D721Med (cell line): ENCODE measurements at regions not wholly inside any gene's neighbourhood (a gene's known extent, or its start where the extent isn't known, plus 50 kb on each side); places are given as distances from the start of the nearest gene placed in this dataset.

Experiments
- DNase-seq: peaks from one replicate; pipeline ENCODE4 v3.0.0; 2011; ENCODE audit warnings: low spot score; ENCODE audit not compliant: insufficient read length
- FAIRE-seq: peaks from 2 replicates; lab custom pipeline; 2011; peaks lifted over from hg19 to GRCh38; lab: Jason Lieb, UNC
- TF ChIP-seq, protein P1 (sequence below): IDR thresholded peaks from 2 replicates; pipeline ENCODE4 v1.5.1; 2012; ENCODE audit warnings: mild to moderate bottlenecking, control low read depth; ENCODE audit not compliant: insufficient read depth; ENCODE audit errors: missing control alignments

DNA sequence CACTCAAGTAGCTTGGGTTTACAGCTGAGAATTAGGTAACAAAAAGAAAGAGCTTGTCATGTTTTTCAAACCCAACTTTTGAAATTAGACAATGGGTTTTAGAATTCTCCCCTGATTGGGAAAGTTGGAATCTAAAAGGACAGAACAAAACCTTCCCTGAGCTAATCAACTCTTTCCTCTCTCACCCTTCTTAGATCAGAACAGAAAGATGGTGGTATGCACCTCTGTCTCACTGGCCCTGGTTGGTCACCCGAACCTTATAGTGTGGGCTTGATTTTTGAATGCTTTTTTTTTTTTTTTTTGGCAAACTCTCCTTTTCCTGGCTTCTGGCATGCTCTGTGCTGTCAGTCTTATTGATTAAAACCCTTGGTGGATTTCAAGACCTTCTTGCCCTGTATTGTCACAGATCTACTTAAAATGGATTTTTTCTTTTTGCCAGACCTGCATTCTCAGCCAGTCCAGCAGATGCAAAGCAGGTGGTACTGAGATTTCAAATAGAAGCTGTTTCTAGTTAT is 251.1 kb upstream of the RMST start:
- no peak for FAIRE-seq

DNA sequence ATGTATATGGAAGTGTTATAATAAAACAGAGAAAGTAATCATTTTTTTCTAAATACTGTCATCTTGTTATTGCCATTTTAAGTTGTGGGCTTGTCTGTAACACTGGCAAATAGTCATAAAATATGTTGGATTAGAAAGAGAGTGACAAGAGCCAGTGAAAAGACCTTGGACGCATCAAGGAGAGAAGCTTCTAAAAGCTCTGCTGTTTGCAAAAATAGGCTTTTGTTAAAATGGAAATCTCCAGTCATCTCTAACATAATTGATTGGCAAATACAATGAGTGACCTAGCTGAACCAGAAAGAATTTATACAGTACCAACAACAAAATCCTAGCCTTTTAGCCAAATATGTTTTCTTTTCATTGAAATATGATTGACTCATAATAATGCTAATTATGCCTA is 245.8 kb upstream of the RMST start:
- DNase-seq: no peak
- no peak for FAIRE-seq

More for the DNA sequence above, 251.1 kb upstream of the RMST start:
- TF ChIP-seq, protein P1, sequence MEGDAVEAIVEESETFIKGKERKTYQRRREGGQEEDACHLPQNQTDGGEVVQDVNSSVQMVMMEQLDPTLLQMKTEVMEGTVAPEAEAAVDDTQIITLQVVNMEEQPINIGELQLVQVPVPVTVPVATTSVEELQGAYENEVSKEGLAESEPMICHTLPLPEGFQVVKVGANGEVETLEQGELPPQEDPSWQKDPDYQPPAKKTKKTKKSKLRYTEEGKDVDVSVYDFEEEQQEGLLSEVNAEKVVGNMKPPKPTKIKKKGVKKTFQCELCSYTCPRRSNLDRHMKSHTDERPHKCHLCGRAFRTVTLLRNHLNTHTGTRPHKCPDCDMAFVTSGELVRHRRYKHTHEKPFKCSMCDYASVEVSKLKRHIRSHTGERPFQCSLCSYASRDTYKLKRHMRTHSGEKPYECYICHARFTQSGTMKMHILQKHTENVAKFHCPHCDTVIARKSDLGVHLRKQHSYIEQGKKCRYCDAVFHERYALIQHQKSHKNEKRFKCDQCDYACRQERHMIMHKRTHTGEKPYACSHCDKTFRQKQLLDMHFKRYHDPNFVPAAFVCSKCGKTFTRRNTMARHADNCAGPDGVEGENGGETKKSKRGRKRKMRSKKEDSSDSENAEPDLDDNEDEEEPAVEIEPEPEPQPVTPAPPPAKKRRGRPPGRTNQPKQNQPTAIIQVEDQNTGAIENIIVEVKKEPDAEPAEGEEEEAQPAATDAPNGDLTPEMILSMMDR: no peak
- DNase-seq: no peak

DNA sequence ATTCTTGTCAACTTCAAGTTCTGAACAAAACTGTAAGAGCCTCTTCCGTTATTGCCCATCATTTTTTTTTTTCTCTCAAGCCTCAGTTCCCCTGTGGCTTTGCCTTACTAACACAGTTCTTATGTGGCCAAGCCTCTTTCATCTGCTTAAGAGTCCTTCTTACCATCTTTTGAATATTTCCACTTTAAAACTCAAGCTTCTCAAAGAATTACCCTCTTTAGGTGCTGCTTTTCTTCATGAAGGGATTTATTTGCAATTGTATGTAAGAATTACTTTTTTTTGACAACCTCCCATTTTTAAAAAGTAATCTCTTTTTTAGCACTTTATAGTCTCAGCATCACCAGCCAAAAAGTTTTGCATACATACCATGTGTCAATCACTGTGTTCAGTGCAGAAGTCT is 240.2 kb upstream of the RMST start:
- TF ChIP-seq, protein P1: no peak

More for the DNA sequence above, 245.8 kb upstream of the RMST start:
- TF ChIP-seq, protein P1: no peak

DNA sequence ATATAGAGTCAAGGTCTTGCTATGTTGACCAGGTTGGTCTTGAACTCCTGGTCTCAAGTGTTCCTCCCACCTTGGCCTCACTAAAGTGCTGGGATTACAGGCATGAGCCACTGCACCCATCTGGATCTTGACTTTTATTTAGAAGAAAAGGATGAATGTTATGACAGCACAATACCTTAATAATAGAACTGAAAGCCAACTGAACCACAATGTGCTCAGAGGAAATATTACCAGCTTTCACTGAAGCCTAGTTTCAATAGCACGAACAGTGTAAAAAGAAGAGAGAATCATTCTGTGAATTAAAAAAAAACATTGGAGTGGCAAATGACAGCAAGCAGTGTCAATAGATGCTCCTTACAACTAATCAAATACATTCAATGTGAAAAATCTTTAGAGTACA is 239.2 kb upstream of the RMST start:
- TF ChIP-seq, protein P1: no peak
- DNase-seq (no peak), FAIRE-seq (no peak)

More for the DNA sequence above, 240.2 kb upstream of the RMST start:
- FAIRE-seq (no peak), DNase-seq (no peak)

DNA sequence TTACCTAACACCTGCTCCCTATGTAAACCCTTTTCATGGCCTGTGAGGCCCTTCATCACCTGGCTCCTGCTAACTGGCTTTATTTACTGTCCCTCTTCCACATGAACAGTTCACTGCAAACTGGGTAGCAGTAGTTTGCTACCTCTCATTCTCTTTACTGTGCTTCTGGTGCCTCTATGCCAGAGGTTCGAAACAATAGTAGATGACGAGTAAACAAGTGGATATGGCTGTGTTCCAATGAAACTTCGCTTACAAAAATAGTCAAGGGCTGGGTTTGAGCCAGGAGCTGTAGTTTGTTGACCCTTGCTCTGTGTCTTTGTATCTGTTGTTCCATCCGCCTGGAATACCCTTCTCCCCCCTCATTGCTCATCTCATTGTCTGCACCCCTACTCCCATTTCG is 233.6 kb upstream of the RMST start:
- DNase-seq (no peak), FAIRE-seq (no peak)
- TF ChIP-seq, protein P1: no peak

DNA sequence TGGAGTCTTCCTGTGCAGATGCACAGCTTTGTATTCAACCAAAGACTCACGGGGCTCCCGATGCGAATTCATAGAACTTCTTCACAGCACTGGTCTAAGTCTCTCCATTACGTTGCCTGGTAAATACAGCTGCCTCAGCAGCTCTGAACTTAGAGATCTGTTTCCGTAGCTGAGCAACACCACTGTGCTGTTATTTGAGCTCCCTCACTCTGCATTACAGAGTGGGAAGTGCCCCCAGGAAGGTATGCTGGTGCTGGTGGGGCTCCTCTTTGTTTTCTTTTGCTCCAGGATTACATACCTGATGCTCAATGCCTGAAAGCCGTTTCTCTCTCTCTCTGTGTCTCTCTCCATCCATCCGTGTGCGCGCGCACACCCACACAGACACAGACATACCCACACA is 227.5 kb upstream of the RMST start:
- TF ChIP-seq, protein P1: no peak
- no peak for FAIRE-seq
- DNase-seq: no peak

DNA sequence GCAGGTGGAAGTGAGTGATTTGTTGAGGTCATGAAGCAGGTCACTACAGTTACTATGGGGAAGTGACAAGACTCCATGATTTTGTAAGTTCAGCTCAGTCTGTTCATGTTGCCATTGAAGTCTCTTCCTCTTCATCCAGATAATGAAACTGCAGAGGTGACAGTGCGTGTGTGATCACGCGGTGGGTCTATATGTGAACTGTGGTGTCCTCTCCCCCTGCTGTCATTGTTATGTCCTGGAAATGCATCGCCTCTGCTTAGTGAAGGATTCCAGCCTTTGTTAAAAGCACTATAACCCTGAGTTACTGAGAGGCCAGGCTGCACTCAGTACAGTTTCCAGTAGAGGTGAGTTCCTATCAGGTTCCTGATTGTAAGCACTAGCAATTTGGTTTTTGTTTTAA is 216.2 kb upstream of the RMST start:
- DNase-seq: no peak
- TF ChIP-seq, protein P1: no peak
- FAIRE-seq: no peak
